PFSK-1 (cell line): ENCODE measurements at regions not wholly inside any gene's neighbourhood (a gene's known extent, or its start where the extent isn't known, plus 50 kb on each side); places are given as distances from the start of the nearest gene placed in this dataset.

Source experiments
- FOXP2 ChIP-seq: optimal IDR thresholded peaks from 2 replicates; pipeline ENCODE3; 2011; ENCODE audit warnings: borderline replicate concordance, control low read depth, inconsistent platforms; ENCODE audit not compliant: insufficient read depth; ENCODE audit errors: extremely low read length, extremely low read depth
- POLR2AphosphoS5 ChIP-seq: IDR thresholded peaks from 2 replicates; pipeline ENCODE4 v1.6.1; 2012; ENCODE audit warnings: low read depth, mild to moderate bottlenecking, control low read depth, low read length, moderate library complexity
- SIN3A ChIP-seq: IDR thresholded peaks from 2 replicates; pipeline ENCODE4 v1.6.1; 2012; ENCODE audit warnings: mild to moderate bottlenecking, low read length, moderate library complexity, borderline replicate concordance; ENCODE audit not compliant: insufficient read depth
- TAF1 ChIP-seq: IDR thresholded peaks from 2 replicates; pipeline ENCODE4 v1.6.1; 2012; ENCODE audit warnings: low read length, control low read depth, borderline replicate concordance; ENCODE audit not compliant: insufficient read depth
- TF ChIP-seq, protein P1 (sequence below), 2 experiments: IDR thresholded peaks; 2 replicates each; pipeline versions ENCODE4 v1.6.1 to v1.8.0; 2011 to 2012; ENCODE audit warnings: low read depth in 2 of 2, low read length in 2 of 2, control low read depth in 1 of 2, inconsistent platforms in 1 of 2, mild to moderate bottlenecking in 1 of 2, moderate library complexity in 1 of 2; ENCODE audit not compliant: insufficient read depth in 1 of 2

GRCh38 chr2:59233448-59233847 lies 992.3 kb upstream of the FANCL start:
- TF ChIP-seq, protein P1, sequence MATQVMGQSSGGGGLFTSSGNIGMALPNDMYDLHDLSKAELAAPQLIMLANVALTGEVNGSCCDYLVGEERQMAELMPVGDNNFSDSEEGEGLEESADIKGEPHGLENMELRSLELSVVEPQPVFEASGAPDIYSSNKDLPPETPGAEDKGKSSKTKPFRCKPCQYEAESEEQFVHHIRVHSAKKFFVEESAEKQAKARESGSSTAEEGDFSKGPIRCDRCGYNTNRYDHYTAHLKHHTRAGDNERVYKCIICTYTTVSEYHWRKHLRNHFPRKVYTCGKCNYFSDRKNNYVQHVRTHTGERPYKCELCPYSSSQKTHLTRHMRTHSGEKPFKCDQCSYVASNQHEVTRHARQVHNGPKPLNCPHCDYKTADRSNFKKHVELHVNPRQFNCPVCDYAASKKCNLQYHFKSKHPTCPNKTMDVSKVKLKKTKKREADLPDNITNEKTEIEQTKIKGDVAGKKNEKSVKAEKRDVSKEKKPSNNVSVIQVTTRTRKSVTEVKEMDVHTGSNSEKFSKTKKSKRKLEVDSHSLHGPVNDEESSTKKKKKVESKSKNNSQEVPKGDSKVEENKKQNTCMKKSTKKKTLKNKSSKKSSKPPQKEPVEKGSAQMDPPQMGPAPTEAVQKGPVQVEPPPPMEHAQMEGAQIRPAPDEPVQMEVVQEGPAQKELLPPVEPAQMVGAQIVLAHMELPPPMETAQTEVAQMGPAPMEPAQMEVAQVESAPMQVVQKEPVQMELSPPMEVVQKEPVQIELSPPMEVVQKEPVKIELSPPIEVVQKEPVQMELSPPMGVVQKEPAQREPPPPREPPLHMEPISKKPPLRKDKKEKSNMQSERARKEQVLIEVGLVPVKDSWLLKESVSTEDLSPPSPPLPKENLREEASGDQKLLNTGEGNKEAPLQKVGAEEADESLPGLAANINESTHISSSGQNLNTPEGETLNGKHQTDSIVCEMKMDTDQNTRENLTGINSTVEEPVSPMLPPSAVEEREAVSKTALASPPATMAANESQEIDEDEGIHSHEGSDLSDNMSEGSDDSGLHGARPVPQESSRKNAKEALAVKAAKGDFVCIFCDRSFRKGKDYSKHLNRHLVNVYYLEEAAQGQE (IDR thresholded peaks at IDR 0.05; ENCODE audit: insufficient read depth in 1 of 2, low read depth in 2 of 2, low read length in 2 of 2) = no peak
- TF ChIP-seq POLR2AphosphoS5 = no peak
- no peak for TF ChIP-seq TAF1
- no peak for TF ChIP-seq SIN3A
- no peak for TF ChIP-seq FOXP2
